GM10266 (cell line): ENCODE measurements at regions not wholly inside any gene's neighbourhood (a gene's known extent, or its start where the extent isn't known, plus 50 kb on each side); places are given as distances from the start of the nearest gene placed in this dataset.

Source experiments
- DNase-seq: peaks from one replicate; pipeline ENCODE4 v3.0.0; 2012; ENCODE audit errors: extremely low spot score
- CTCF ChIP-seq: IDR thresholded peaks from 2 replicates; pipeline ENCODE4 v1.5.1; 2012; ENCODE audit warnings: mild to moderate bottlenecking, low read depth; ENCODE audit not compliant: control insufficient read depth, insufficient read depth; ENCODE audit errors: missing control alignments

- DNase-seq, result no peak
- no peak for TF ChIP-seq CTCF
Observed at GRCh38 chr6:119891644-119892043, 542.1 kb upstream of the MAN1A1 start.

- no peak for DNase-seq
- no peak for TF ChIP-seq CTCF
Observed at GRCh38 chr6:119891206-119891605, 541.6 kb upstream of the MAN1A1 start.

- no peak for DNase-seq
- no peak for TF ChIP-seq CTCF
Observed at GRCh38 chr6:119890470-119890869, 540.9 kb upstream of the MAN1A1 start.

DNA sequence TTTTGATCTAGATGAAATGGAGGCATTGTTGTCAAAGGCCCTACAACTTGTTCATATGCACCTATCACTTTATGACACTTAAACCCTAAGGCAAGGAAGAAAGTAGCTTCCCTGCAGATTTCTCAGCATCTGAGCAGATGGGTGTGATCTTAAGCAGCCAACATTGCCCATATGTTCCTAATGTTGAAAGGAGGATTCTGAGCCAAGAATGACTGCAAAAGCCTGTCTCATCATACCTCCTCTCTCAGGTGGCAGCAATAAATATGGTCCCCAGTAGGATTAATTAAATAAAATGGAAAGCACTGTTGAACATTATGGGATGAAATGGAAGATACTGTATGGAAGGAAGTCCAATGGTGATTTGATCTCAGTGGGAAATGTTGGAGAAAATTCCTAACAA is 538.1 kb upstream of the MAN1A1 start:
- DNase-seq, result no peak
- no peak for TF ChIP-seq CTCF

- no peak for DNase-seq
- TF ChIP-seq CTCF, result no peak
Observed at GRCh38 chr6:119881416-119881815, 531.9 kb upstream of the MAN1A1 start.

- no peak for TF ChIP-seq CTCF
- DNase-seq, result no peak
Observed at GRCh38 chr6:119880840-119881239, 531.3 kb upstream of the MAN1A1 start.

DNA sequence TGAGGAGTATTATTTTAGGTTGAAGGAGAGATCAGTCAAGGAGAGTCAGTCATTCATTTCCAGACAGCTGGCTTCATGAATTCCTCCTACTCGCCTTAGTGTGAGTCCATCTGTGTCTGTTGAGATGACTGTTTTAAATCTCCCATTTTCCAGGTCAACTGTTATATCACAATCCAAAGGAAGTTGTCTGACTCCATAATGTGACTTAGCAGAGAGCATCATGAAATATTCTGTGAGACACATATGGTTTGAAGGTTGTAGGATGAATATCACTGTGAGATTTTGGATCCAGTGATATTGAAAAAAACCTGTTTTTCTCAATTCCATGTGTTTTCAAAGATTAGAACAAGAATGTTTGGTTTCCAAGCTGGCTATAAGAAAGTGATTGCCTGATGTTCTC is 530.2 kb upstream of the MAN1A1 start:
- DNase-seq, result no peak
- TF ChIP-seq CTCF, result no peak
